ENCODE measurements at regions not wholly inside any gene's neighbourhood (a gene's known extent, or its start where the extent isn't known, plus 50 kb on each side); places are given as distances from the start of the nearest gene placed in this dataset.

DNA sequence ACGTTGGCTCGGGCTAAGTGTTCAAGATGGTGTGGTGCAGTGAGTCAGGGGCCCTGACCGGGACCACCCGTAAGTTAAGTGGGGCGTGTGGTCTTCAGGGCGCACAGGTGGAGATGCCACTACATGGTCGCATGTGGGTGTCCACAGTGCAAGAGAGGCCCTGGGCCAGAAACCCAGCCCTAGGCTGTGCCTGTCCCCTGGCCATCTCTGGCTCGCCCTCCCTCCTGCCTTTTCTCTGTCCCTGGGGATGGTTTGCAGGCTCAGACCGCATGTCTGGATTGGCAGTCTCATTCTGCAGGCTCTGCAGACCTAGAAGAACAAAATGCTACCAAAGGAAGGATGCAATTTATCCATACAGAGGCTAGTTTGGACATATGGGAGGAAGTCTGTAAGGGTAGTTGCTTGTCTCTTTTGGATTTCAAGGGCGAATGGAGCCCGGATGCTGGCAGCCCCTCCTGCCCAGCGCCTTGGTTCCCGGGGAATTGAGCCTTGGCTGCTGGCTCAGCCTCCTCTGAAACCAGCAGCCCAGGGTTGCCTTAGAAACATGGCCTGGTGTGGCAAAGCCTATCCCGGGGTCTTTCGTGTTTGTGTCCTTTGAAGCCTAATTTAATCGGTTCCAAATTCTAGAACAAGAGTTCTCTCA, 417.5 kb upstream of the HS6ST1 start:
- H3K4me1 ChIP-seq (ENCODE audit: control insufficient read depth, extremely low read depth, insufficient read depth, low read length) = peaks cover 3% of the 10 kb centered on the region
- H3K27ac ChIP-seq (ENCODE audit: insufficient read depth, low read depth, low read length) = no peak overlapping the region
- FAIRE-seq = no peak
- ChIA-PET CTCF (interaction anchor here (0.6 to 1.4 kb wide), 20 partner anchors 9 to 1597 kb away, joined by 3 to 15 read pairs (median 4); no protein-coding TSS in a partner anchor), POLR2A (no interaction called here)
- BruUV-seq (replicated peaks) = no TSS peak
- dilution Hi-C loops (cut with MboI; ENCODE audit: extremely low pct_ligation_motif_present, low sequenced_read_pairs) = no loop called here
- no peak overlapping the region for H2AFZ ChIP-seq (ENCODE audit: low read depth, low read length)
- no peak for DNase-seq (ENCODE audit: low read depth, low spot score)
- intact Hi-C loops (cut with micrococcal nuclease) = loop anchor here (1.0 to 10.0 kb wide), 4 partner anchors 414 to 1599 kb away; no protein-coding TSS in a partner anchor
- H3K4me2 ChIP-seq (ENCODE audit: insufficient read depth, low read length) = no peak overlapping the region
- no peaks in the 10 kb centered on the region for H3K27me3 ChIP-seq (ENCODE audit: control insufficient read depth in 2 of 2, insufficient read depth in 2 of 2, low read length in 2 of 2)
- TF ChIP-seq CTCF (IDR thresholded peaks at IDR 0.05; ENCODE audit: extremely low read depth in 1 of 2, insufficient read depth in 1 of 2, low read depth in 1 of 2, low read length in 2 of 2) (no peak), JUN (IDR thresholded peaks at IDR 0.05; ENCODE audit: borderline replicate concordance, insufficient read depth, insufficient read length, low read depth) (no peak), EZH2 (IDR thresholded peaks at IDR 0.05; ENCODE audit: borderline replicate concordance, low read depth, low read length, severe bottlenecking) (no peak), POLR2A (IDR thresholded peaks at IDR 0.05; ENCODE audit: low read depth, low read length) (no peak), MYC (IDR thresholded peaks at IDR 0.05; ENCODE audit: low read depth, low read length) (no peak), FOS (IDR thresholded peaks at IDR 0.05; ENCODE audit: borderline replicate concordance, insufficient read depth, low read length) (no peak), POLR2AphosphoS5 (IDR thresholded peaks at IDR 0.05; ENCODE audit: insufficient read depth, low read depth, low read length) (no peak), GATA2 (IDR thresholded peaks at IDR 0.05; ENCODE audit: insufficient read depth, insufficient read length, low read depth, low read length) (no peak)
- TF ChIP-seq, protein P1, sequence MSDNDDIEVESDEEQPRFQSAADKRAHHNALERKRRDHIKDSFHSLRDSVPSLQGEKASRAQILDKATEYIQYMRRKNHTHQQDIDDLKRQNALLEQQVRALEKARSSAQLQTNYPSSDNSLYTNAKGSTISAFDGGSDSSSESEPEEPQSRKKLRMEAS (IDR thresholded peaks at IDR 0.05; ENCODE audit: insufficient read depth, insufficient read length) = no peak
- no peaks in the 10 kb centered on the region for H3K9me1 ChIP-seq (replicated peaks; ENCODE audit: control insufficient read depth, extremely low read depth, insufficient read depth, low read length)
- no peaks in the 10 kb centered on the region for H4K20me1 ChIP-seq (replicated peaks; ENCODE audit: control insufficient read depth, extremely low read depth, insufficient read depth, low read length)
- no peak overlapping the region for H3K4me3 ChIP-seq (replicated peaks in 1 of 3; ENCODE audit: insufficient read depth in 1 of 3, low read depth in 1 of 3, low read length in 3 of 3)
- H3K36me3 ChIP-seq (ENCODE audit: control insufficient read depth in 2 of 2, extremely low read depth in 1 of 2, insufficient read depth in 2 of 2, low read length in 2 of 2) = no peaks in the 10 kb centered on the region
- no peak overlapping the region for H3K9ac ChIP-seq (replicated peaks; ENCODE audit: extremely low read depth, insufficient read depth, low read length)
- no peaks in the 10 kb centered on the region for H3K79me2 ChIP-seq (ENCODE audit: control insufficient read depth, insufficient read depth, low read length)
- H3K9me3 ChIP-seq (replicated peaks; ENCODE audit: control insufficient read depth, insufficient read depth, low read length) = no peaks in the 10 kb centered on the region
